ENCODE measurements at regions not wholly inside any gene's neighbourhood (a gene's known extent, or its start where the extent isn't known, plus 50 kb on each side); places are given as distances from the start of the nearest gene placed in this dataset.

DNA sequence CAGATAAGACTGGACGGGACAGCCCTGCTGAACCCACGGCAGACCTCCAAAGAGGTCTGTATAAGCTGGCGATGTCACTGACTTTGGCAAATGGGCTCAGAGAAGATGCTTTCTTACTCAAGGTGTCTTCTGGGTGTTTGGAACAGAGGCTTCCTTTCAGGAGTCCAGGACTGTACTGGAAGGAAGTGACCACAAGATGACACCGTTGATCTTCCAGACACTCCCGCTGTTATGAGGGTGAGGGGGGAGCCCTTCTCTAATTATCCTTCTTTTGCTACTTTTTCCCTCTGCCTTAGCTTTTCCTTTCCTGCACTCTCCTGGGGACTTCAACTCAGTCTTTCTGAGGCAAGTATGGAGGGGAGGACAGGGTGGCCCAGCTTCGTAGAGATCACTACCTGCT, 65.2 kb upstream of the ZNF599 start:
- peak overlapping the region; percentile 68 to 70 for H3K27ac ChIP-seq
- TF ChIP-seq CTCF (IDR thresholded peaks at IDR 0.05), result no peak
- H3K4me1 ChIP-seq, result peaks cover 0 to 29% of the 10 kb centered on the region in 2 donors
- peak overlapping the region in 1 of 2 donors; percentile 29 for H3K4me3 ChIP-seq
- H3K27me3 ChIP-seq, result no peaks in the 10 kb centered on the region
- H3K36me3 ChIP-seq, result no peaks in the 10 kb centered on the region
- H3K9me3 ChIP-seq, result no peaks in the 10 kb centered on the region
- DNase-seq (ENCODE audit: low spot score), result no peak

DNA sequence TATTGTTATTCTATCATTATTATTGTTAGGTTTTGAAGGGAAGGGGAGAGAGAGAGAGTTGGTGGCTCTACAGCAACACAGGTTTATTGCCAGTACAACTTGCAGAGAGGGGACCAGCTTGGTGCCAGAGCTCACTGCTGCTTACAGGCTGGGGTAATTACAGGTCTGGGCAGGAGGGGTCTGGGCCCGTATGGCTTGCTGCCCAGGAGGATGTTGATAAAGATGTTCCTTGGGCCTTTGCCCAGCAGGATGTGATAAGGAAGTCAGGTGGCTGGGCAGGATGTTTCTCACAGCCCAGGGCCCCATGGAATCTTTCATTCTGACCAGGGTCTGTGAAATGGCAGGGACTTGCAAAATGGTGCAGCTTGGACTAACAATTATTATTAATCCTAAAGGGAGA, 64.2 kb upstream of the ZNF599 start:
- Histone ChIP-seq H3K27me3 (no peaks in the 10 kb centered on the region), H3K27ac (peak overlapping the region; percentile 68 to 70), H3K4me3 (no peak overlapping the region), H3K36me3 (no peaks in the 10 kb centered on the region), H3K4me1 (peaks cover 0 to 29% of the 10 kb centered on the region in 2 donors), H3K9me3 (no peaks in the 10 kb centered on the region)
- no peak for TF ChIP-seq CTCF (IDR thresholded peaks at IDR 0.05)
- DNase-seq (ENCODE audit: low spot score), result peak; percentile 65

DNA sequence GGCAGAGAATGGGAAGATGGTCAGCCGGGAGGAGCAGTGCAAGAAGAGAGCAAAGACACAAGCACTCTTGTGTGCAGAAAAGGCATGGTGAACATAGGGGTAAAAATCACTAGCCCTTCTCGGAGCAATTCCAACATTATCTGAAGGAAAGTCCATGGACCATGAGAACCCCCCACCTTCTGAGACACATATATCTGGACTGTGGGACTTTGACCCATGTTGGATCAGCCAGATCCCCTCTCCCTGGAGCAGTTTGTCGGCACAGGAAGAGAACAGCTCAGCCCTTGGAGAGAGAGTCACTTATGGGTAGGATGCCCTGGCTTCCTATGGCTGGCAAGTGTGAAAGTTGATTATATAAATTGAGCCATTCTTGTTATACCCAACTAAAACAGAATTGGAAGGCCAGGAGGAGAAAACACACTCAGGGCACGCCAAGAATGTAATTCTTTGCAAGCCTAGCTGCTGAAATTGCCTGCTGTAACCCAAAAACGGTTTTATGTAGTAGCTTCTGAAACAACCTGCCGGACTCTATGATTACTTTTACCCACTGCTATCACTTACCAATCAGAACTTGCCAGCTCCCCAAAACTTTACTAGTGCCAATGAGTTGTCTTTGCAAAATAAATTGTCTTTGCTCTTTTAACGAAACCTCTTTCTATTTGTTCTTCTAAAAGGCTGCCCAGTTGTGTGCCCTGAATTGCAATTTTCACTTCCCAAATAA, 62.8 kb upstream of the ZNF599 start:
- DNase-seq (ENCODE audit: low spot score), result no peak
- H3K4me1 ChIP-seq, result peaks cover 0 to 29% of the 10 kb centered on the region in 2 donors
- no peaks in the 10 kb centered on the region for H3K9me3 ChIP-seq
- no peaks in the 10 kb centered on the region for H3K36me3 ChIP-seq
- no peak for TF ChIP-seq CTCF (IDR thresholded peaks at IDR 0.05)
- no peak overlapping the region for H3K27ac ChIP-seq
- no peaks in the 10 kb centered on the region for H3K27me3 ChIP-seq
- no peak overlapping the region for H3K4me3 ChIP-seq

- no peak for TF ChIP-seq CTCF (IDR thresholded peaks at IDR 0.05)
- no peak for DNase-seq (ENCODE audit: low spot score)
- no peak overlapping the region for H3K4me3 ChIP-seq
- no peaks in the 10 kb centered on the region for H3K9me3 ChIP-seq
- peaks cover 0 to 28% of the 10 kb centered on the region in 2 donors for H3K4me1 ChIP-seq
- H3K36me3 ChIP-seq, result no peaks in the 10 kb centered on the region
- H3K27ac ChIP-seq, result no peak overlapping the region
- H3K27me3 ChIP-seq, result no peaks in the 10 kb centered on the region
Observed at GRCh38 chr19:34834472-34835061, 61.6 kb upstream of the ZNF599 start.

DNA sequence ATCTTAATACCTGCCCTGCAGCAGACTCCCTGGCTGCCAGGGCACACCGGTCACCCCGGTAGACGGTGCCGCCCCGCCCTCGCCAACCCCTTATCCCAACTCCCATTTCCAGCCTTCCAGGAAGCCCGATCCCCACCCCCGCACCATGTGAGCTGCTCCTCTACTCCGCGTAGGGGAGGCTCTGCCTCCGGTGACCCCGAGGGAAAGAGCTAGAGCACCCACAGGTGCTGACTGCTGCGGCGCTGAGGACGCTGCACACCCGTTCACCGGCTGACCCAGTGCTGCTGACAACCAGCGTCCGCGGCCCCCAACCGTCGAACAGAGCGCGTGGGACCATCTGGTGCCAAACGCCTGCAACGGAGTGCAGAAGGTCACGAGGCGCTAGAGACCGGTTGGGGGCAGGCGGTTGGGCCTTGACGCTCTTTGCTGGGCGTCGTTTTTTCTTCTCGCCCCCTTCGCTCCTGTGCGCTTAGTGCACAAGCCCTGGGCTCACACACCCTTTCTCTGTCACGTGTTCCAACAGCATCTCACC, 59.6 kb upstream of the ZNF599 start:
- TF ChIP-seq CTCF (IDR thresholded peaks at IDR 0.05), result no peak
- H3K36me3 ChIP-seq, result no peaks in the 10 kb centered on the region
- peaks cover 0 to 9% of the 10 kb centered on the region in 2 donors for H3K4me1 ChIP-seq

More for the DNA sequence above, 59.6 kb upstream of the ZNF599 start:
- H3K9me3 ChIP-seq, result no peaks in the 10 kb centered on the region
- no peak overlapping the region for H3K4me3 ChIP-seq
- no peak for DNase-seq (ENCODE audit: low spot score)
- H3K27me3 ChIP-seq, result no peaks in the 10 kb centered on the region
- H3K27ac ChIP-seq, result no peak overlapping the region
